ENCODE measurements at regions not wholly inside any gene's neighbourhood (a gene's known extent, or its start where the extent isn't known, plus 50 kb on each side); places are given as distances from the start of the nearest gene placed in this dataset.

- TF ChIP-seq POLR2A (IDR thresholded peaks at IDR 0.05) = no peak
- TF ChIP-seq CTCF (IDR thresholded peaks at IDR 0.05) = no peak
Observed at GRCh38 chr14:99057576-99058083, 214.4 kb downstream of the BCL11B start.

Measured in breast epithelium (tissue), 3 donors.